ENCODE measurements at regions not wholly inside any gene's neighbourhood (a gene's known extent, or its start where the extent isn't known, plus 50 kb on each side); places are given as distances from the start of the nearest gene placed in this dataset.

DNA sequence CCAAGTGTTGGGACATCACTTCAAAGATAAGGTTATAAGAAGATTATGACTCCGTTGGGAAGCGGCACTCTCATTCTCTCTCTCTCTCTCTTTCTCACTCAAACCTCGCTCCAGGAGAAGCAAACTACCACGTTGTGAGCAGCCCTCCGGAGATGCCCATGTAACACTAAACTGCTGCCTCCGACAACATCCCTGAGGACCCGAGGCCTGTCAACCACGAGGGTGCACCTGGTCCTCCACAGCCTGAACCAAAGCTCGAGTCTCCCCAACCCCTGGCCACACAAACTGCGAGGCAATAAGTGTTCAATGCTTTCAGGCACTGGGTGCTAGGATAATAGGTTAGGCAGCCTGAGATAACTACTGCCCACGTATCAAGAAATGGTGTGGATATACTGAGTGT lies 654.5 kb upstream of the ID2 start:
- TF ChIP-seq, protein P1, sequence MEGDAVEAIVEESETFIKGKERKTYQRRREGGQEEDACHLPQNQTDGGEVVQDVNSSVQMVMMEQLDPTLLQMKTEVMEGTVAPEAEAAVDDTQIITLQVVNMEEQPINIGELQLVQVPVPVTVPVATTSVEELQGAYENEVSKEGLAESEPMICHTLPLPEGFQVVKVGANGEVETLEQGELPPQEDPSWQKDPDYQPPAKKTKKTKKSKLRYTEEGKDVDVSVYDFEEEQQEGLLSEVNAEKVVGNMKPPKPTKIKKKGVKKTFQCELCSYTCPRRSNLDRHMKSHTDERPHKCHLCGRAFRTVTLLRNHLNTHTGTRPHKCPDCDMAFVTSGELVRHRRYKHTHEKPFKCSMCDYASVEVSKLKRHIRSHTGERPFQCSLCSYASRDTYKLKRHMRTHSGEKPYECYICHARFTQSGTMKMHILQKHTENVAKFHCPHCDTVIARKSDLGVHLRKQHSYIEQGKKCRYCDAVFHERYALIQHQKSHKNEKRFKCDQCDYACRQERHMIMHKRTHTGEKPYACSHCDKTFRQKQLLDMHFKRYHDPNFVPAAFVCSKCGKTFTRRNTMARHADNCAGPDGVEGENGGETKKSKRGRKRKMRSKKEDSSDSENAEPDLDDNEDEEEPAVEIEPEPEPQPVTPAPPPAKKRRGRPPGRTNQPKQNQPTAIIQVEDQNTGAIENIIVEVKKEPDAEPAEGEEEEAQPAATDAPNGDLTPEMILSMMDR (IDR thresholded peaks at IDR 0.05; ENCODE audit: low read depth, low read length, missing input control), result no peak
- no peak for TF ChIP-seq TAF1 (conservative IDR thresholded peaks at IDR 0.05)
- TF ChIP-seq SP1 (IDR thresholded peaks at IDR 0.05), result no peak
- TF ChIP-seq, protein P2, sequence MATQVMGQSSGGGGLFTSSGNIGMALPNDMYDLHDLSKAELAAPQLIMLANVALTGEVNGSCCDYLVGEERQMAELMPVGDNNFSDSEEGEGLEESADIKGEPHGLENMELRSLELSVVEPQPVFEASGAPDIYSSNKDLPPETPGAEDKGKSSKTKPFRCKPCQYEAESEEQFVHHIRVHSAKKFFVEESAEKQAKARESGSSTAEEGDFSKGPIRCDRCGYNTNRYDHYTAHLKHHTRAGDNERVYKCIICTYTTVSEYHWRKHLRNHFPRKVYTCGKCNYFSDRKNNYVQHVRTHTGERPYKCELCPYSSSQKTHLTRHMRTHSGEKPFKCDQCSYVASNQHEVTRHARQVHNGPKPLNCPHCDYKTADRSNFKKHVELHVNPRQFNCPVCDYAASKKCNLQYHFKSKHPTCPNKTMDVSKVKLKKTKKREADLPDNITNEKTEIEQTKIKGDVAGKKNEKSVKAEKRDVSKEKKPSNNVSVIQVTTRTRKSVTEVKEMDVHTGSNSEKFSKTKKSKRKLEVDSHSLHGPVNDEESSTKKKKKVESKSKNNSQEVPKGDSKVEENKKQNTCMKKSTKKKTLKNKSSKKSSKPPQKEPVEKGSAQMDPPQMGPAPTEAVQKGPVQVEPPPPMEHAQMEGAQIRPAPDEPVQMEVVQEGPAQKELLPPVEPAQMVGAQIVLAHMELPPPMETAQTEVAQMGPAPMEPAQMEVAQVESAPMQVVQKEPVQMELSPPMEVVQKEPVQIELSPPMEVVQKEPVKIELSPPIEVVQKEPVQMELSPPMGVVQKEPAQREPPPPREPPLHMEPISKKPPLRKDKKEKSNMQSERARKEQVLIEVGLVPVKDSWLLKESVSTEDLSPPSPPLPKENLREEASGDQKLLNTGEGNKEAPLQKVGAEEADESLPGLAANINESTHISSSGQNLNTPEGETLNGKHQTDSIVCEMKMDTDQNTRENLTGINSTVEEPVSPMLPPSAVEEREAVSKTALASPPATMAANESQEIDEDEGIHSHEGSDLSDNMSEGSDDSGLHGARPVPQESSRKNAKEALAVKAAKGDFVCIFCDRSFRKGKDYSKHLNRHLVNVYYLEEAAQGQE (IDR thresholded peaks at IDR 0.05), result no peak
- TF ChIP-seq GABPA (IDR thresholded peaks at IDR 0.05 in 1 of 2, conservative IDR thresholded peaks at IDR 0.05 in 1 of 2), result no peak
- no peak for TF ChIP-seq JUND (IDR thresholded peaks at IDR 0.05)
- TF ChIP-seq, protein P3, sequence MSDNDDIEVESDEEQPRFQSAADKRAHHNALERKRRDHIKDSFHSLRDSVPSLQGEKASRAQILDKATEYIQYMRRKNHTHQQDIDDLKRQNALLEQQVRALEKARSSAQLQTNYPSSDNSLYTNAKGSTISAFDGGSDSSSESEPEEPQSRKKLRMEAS (IDR thresholded peaks at IDR 0.05), result no peak
- TF ChIP-seq YY1 (IDR thresholded peaks at IDR 0.05), result no peak
- TF ChIP-seq, protein P4, sequence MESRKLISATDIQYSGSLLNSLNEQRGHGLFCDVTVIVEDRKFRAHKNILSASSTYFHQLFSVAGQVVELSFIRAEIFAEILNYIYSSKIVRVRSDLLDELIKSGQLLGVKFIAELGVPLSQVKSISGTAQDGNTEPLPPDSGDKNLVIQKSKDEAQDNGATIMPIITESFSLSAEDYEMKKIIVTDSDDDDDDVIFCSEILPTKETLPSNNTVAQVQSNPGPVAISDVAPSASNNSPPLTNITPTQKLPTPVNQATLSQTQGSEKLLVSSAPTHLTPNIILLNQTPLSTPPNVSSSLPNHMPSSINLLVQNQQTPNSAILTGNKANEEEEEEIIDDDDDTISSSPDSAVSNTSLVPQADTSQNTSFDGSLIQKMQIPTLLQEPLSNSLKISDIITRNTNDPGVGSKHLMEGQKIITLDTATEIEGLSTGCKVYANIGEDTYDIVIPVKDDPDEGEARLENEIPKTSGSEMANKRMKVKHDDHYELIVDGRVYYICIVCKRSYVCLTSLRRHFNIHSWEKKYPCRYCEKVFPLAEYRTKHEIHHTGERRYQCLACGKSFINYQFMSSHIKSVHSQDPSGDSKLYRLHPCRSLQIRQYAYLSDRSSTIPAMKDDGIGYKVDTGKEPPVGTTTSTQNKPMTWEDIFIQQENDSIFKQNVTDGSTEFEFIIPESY (IDR thresholded peaks at IDR 0.05), result no peak
- TF ChIP-seq FOXA2 (IDR thresholded peaks at IDR 0.05), result no peak
- TF ChIP-seq, protein P5, sequence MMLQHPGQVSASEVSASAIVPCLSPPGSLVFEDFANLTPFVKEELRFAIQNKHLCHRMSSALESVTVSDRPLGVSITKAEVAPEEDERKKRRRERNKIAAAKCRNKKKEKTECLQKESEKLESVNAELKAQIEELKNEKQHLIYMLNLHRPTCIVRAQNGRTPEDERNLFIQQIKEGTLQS (IDR thresholded peaks at IDR 0.05), result no peak
- TF ChIP-seq RXRA (IDR thresholded peaks at IDR 0.05), result no peak
- TF ChIP-seq EGR1 (IDR thresholded peaks at IDR 0.05; ENCODE audit: low read depth in 2 of 2), result no peak
